ENCODE measurements at regions not wholly inside any gene's neighbourhood (a gene's known extent, or its start where the extent isn't known, plus 50 kb on each side); places are given as distances from the start of the nearest gene placed in this dataset.
"Not testable (repeated sequence)": the region's sequence is repeated elsewhere in the genome, so short reads cannot be mapped to it uniquely, and the experiment has no call there.

GRCh38 chr6:150684161-150684560 lies 84.5 kb downstream of the PLEKHG1 start:
- no peak for DNase-seq

- DNase-seq = no peak
Measured at GRCh38 chr6:150684714-150685459, 85.2 kb downstream of the PLEKHG1 start.

DNA sequence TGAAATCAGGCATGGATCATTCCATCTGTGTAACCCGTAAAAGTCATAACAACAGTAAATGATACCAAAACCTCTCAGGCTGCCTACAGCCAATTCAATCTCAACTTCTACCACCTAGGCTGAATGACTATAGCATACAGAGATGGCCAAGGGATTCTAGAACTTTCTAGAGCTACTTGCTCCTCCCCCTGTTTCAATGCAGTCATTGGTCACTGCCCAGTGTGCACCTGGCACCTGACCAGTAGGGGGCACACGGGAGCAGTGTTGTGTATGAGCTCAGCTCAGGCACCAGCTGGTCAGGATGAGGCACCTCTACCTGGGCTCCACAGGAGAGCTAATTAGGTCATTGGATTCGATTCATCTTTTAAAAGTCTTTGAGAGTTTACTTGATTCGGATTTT lies 86.2 kb downstream of the PLEKHG1 start:
- peak; percentile 69 for DNase-seq

GRCh38 chr6:150686566-150686965 lies 86.9 kb downstream of the PLEKHG1 start:
- no peak for DNase-seq

GRCh38 chr6:150687508-150687907 lies 87.8 kb downstream of the PLEKHG1 start:
- no peak for DNase-seq

- DNase-seq = no peak
Measured at GRCh38 chr6:150689900-150690590, 90.4 kb downstream of the PLEKHG1 start.

DNA sequence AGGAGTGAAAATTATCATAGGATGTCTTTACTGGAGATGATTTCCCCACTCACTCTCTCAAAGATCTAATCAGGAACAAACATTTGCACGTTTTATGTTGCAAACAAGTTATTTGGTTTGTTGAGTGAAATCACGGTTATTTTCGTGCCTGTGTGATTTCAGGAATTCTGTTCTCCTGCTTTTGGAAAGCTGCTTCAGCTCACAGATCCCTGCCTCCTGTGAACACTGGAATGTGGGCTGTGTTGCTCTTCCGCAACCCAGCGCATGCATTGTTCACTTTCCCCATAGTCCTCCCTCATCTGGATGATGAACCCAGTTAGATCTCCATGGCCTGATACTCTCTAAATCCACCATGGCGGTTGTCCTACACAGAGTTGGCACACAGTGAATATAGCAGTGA lies 91.0 kb downstream of the PLEKHG1 start:
- no peak for DNase-seq

- no peak for DNase-seq
Measured at GRCh38 chr6:150691463-150691862, 91.8 kb downstream of the PLEKHG1 start.

- no peak for DNase-seq
Measured at GRCh38 chr6:150692604-150693003, 92.9 kb downstream of the PLEKHG1 start.

GRCh38 chr6:150694889-150695288 lies 95.2 kb downstream of the PLEKHG1 start:
- DNase-seq = no peak

GRCh38 chr6:150695652-150696051 lies 96.0 kb downstream of the PLEKHG1 start:
- no peak for DNase-seq

DNA sequence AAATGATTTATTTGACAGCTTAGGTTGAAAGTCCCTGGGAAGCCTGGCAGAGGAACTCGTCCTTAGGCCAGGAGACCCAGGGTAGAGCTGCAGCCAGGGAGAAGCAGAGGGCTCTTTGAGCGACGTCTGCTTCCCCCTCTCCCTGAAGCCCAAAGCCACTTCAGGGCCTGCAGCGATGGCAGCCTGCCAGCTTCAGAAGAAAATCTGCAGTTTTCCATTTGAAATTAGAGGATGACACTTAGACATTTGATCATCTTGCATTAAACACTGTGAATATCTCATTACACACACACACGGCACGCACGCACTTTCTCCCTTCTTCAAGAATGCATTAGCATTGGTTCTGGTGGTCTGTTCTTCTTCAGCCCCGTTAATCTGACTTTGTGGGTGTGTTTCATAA lies 96.5 kb downstream of the PLEKHG1 start:
- DNase-seq = no peak

- DNase-seq = not testable (repeated sequence)
Measured at GRCh38 chr6:150696918-150697317, 97.2 kb downstream of the PLEKHG1 start.

- peak; percentile 17 for DNase-seq
Measured at GRCh38 chr6:150697515-150697914, 97.8 kb downstream of the PLEKHG1 start.

DNA sequence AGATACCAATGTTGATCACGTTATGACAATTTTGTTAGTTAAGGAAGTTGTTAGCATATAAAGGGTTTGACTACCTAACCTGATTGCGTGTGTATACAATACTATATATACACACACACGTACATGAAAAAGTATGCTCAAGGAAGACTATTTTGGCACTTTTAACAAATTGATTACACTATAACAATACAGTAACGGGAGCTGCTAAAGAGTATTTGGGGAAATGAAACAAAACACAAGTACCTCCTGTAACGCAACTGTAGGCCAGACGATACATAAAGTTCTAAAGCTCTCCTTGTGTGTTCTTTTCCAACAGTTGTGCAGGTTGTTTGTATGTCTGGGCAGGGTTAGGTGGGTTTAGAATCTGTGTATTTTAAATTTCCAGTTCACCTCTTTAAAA lies 98.7 kb downstream of the PLEKHG1 start:
- DNase-seq = no peak

DNA sequence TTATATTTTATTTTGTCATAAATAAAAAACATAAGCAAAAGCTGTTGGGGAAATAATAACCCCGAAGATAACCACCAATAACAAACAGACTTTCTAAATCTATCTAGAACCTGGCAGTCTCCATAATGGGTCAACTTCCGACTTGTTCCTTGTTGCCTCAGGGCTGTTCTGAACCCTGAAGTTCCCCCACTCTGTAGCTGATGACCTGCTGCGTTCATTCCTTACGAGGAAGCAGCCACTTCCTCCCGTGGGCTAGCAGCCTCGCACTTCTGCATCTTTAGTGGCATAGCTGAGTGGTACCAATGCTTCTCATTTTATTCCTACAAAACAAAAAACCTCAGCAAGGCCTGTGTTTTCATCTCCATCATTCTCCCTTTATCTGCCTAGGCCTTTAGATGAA lies 103.0 kb downstream of the PLEKHG1 start:
- DNase-seq = no peak

DNA sequence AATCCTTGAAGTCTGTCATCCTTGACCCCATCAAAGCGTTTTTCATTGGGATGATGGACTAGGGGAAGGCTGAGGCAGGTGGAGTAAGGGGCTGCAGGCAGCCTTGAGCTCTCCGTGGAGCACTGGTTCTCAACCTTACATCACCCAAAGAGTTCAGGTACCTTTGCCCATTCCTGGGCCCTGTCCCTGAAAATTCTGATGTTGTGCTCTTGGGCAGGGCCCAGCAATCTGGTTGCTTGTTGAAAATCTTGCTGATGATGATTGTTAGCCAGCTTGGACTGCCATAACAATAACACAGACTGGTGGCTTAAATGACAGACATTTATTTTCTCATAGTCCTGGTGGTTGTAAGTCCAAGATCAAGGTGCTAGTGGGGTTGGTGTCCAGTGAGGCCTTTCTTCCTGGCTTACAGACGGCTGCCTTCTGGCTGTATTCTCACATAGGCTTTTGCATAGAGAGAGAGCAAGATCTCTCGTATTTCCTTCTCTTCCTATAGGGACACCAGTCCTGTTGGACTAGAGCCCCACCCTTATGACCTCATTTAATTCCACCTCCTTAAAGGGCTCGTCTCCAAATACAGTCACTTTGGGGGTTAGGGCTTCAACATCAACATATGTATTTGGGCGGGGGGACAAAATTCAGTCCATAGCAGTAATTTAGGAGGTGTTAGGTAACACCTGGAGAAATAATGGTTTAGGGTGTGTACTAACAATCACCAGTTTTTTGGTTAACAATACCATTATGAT lies 104.9 kb downstream of the PLEKHG1 start:
- no peak for DNase-seq

DNA sequence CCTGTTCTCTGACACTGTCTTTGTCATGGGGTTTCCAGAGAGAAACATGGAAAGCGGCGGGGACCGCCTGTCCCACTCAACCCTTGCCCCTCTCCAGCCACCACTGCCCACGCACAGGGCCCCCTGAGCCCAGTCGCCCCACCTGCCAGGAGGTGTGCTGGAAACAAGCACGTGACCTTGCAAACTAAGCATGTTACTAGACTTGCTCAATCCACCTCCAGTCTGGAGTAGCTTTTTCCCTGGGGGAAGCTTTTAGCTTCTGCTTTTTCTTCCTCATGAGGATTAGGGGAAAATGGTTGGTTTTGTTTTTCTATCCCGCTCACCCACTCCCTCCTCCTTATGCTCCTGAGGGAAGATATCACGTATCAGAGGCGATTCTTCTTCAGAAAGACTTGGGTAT lies 105.7 kb downstream of the PLEKHG1 start:
- no peak for DNase-seq

DNA sequence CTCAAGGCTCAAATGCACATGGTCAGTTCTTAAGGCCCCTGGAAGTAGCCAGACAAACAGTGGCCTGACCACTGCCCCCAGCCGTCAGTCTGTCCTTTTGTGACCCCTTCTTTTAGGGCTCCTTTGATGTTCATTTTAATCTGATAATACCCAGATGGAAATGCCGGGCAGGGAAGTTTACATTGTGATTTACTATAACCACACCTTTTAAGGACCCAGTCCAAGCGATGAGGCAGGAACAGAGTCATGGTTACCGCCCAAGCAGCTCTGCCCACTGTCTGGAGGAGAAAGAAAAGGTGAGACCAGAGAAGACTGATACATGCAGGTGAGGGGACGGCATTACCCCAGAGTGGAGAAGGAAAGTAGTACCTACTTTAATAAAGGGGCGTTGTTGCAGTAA lies 110.6 kb downstream of the PLEKHG1 start:
- DNase-seq = no peak

DNA sequence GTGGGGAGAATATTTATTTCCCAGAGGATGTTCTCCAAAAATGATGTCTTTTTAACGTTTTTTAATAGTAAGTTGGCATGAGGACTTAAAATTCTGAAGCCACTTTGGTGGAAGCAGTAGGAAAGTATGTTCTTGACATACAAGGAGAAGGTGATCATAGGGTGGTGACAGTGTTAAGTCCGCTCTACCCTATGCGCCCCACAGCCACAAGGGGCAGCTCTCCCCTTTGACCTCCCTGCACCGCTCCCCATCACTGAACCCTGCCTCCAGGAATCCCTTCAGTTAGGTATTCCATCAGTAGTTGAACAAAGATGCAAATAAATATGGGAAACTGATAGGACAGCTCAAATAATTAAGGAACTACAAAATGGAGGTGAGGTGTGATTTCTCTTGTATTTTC lies 111.4 kb downstream of the PLEKHG1 start:
- DNase-seq = no peak

- no peak for DNase-seq
Measured at GRCh38 chr6:150711584-150712504, 112.2 kb downstream of the PLEKHG1 start.

- no peak for DNase-seq
Measured at GRCh38 chr6:150712505-150713252, 113.0 kb downstream of the PLEKHG1 start.

Data from NCI-H69 (cell line).